ENCODE measurements at regions not wholly inside any gene's neighbourhood (a gene's known extent, or its start where the extent isn't known, plus 50 kb on each side); places are given as distances from the start of the nearest gene placed in this dataset.

DNA sequence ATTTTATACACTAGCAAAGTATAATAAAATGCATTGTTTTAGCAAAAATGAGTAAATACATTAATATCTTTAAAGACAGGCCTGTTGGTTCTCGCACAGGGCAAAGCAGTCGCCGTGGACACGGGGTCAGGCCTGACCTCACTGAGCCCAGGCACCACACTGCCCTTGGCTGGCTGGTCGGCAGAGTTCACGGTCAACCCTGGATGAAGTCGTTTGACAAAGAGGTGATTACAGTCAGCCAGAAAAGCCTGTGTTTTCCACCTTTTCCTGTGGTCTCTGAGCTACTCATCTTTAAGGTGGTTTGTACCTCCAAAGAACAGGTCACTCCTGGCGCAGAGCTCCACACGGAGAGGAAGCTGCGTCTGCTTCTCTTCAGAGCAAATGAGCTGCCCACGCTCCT lies 191.5 kb downstream of the DLL1 start:
- TF ChIP-seq EZH2 (IDR thresholded peaks at IDR 0.05; ENCODE audit: insufficient read depth, low read length): no peak
- TF ChIP-seq, protein P1, sequence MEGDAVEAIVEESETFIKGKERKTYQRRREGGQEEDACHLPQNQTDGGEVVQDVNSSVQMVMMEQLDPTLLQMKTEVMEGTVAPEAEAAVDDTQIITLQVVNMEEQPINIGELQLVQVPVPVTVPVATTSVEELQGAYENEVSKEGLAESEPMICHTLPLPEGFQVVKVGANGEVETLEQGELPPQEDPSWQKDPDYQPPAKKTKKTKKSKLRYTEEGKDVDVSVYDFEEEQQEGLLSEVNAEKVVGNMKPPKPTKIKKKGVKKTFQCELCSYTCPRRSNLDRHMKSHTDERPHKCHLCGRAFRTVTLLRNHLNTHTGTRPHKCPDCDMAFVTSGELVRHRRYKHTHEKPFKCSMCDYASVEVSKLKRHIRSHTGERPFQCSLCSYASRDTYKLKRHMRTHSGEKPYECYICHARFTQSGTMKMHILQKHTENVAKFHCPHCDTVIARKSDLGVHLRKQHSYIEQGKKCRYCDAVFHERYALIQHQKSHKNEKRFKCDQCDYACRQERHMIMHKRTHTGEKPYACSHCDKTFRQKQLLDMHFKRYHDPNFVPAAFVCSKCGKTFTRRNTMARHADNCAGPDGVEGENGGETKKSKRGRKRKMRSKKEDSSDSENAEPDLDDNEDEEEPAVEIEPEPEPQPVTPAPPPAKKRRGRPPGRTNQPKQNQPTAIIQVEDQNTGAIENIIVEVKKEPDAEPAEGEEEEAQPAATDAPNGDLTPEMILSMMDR (IDR thresholded peaks at IDR 0.05; ENCODE audit: insufficient read depth, low read depth, low read length): no peak

Measured in astrocyte (in vitro differentiated cells and primary cell).